NCI-H526 (cell line): ENCODE measurements at regions not wholly inside any gene's neighbourhood (a gene's known extent, or its start where the extent isn't known, plus 50 kb on each side); places are given as distances from the start of the nearest gene placed in this dataset.

Source experiments
- DNase-seq, 2 experiments: peaks; one replicate each; lab custom pipeline; 2025; lab: John Stamatoyannopoulos, UW

- no peak for DNase-seq
Observed at GRCh38 chr7:34275624-34276023, 370.3 kb downstream of the BMPER start.

GRCh38 chr7:34277016-34277802 lies 371.9 kb downstream of the BMPER start:
- no peak for DNase-seq

GRCh38 chr7:34277803-34278199 lies 372.5 kb downstream of the BMPER start:
- DNase-seq: no peak

- DNase-seq: no peak
Observed at GRCh38 chr7:34281260-34281659, 375.9 kb downstream of the BMPER start.

GRCh38 chr7:34282271-34282670 lies 375.7 kb upstream of the NPSR1 start:
- DNase-seq: no peak

- DNase-seq: no peak
Observed at GRCh38 chr7:34296663-34297062, 361.4 kb upstream of the NPSR1 start.

GRCh38 chr7:34298492-34299013 lies 359.5 kb upstream of the NPSR1 start:
- no peak for DNase-seq

- DNase-seq: no peak
Observed at GRCh38 chr7:34299066-34299465, 359.0 kb upstream of the NPSR1 start.

GRCh38 chr7:34307540-34307939 lies 350.5 kb upstream of the NPSR1 start:
- DNase-seq: no peak

- DNase-seq: no peak
Observed at GRCh38 chr7:34308595-34308994, 349.4 kb upstream of the NPSR1 start.

- DNase-seq: no peak
Observed at GRCh38 chr7:34309116-34309515, 348.9 kb upstream of the NPSR1 start.

- DNase-seq: no peak
Observed at GRCh38 chr7:34309584-34309983, 348.4 kb upstream of the NPSR1 start.

GRCh38 chr7:34311591-34311990 lies 346.4 kb upstream of the NPSR1 start:
- DNase-seq: no peak

- DNase-seq: no peak
Observed at GRCh38 chr7:34312624-34313023, 345.4 kb upstream of the NPSR1 start.

GRCh38 chr7:34313289-34313688 lies 344.7 kb upstream of the NPSR1 start:
- no peak for DNase-seq

GRCh38 chr7:34315032-34315431 lies 343.0 kb upstream of the NPSR1 start:
- DNase-seq: no peak

GRCh38 chr7:34317039-34317438 lies 341.0 kb upstream of the NPSR1 start:
- no peak for DNase-seq

- DNase-seq: no peak
Observed at GRCh38 chr7:34320412-34320811, 337.6 kb upstream of the NPSR1 start.

- DNase-seq: peak; percentile 86 to 91
Observed at GRCh38 chr7:34320926-34321661, 336.9 kb upstream of the NPSR1 start.

- DNase-seq: no peak
Observed at GRCh38 chr7:34322841-34323240, 335.2 kb upstream of the NPSR1 start.

GRCh38 chr7:34327681-34328080 lies 330.3 kb upstream of the NPSR1 start:
- DNase-seq: no peak

GRCh38 chr7:34330308-34330707 lies 327.7 kb upstream of the NPSR1 start:
- DNase-seq: no peak

- no peak for DNase-seq
Observed at GRCh38 chr7:34331102-34331501, 326.9 kb upstream of the NPSR1 start.
